Panc1 (cell line): ENCODE measurements at regions not wholly inside any gene's neighbourhood (a gene's known extent, or its start where the extent isn't known, plus 50 kb on each side); places are given as distances from the start of the nearest gene placed in this dataset.

Experiments
- CTCF ChIP-seq: fragments of 450-650 bp; IDR thresholded peaks from 2 replicates; pipeline ENCODE4 v1.5.1; 2017; ENCODE audit warnings: mild to moderate bottlenecking
- POLR2AphosphoS5 ChIP-seq: IDR thresholded peaks from 2 replicates; pipeline ENCODE4 v1.6.1; 2012; ENCODE audit warnings: mild to moderate bottlenecking, low read depth, low read length, moderate library complexity
- REST ChIP-seq, 2 experiments: IDR thresholded peaks; 2 replicates each; pipeline ENCODE4 v1.6.1; 2011 to 2012; ENCODE audit warnings: low read depth in 2 of 2, control low read depth in 1 of 2, low read length in 1 of 2, mild to moderate bottlenecking in 1 of 2, moderate library complexity in 1 of 2; ENCODE audit not compliant: insufficient read depth in 1 of 2
- SIN3A ChIP-seq: IDR thresholded peaks from 2 replicates; pipeline ENCODE4 v1.6.1; 2012; ENCODE audit warnings: low read depth, mild to moderate bottlenecking, low read length, moderate library complexity, borderline replicate concordance; ENCODE audit not compliant: insufficient read depth
- TCF7L2 ChIP-seq: IDR thresholded peaks from 2 replicates; pipeline ENCODE4 v1.6.1; 2011; ENCODE audit warnings: mild to moderate bottlenecking, low read depth, low read length, inconsistent platforms

- TF ChIP-seq CTCF (no peak), SIN3A (no peak), REST (IDR thresholded peaks at IDR 0.05; ENCODE audit: insufficient read depth in 1 of 2, low read depth in 2 of 2, low read length in 1 of 2) (no peak), POLR2AphosphoS5 (no peak), TCF7L2 (no peak)
These were observed 182.6 kb upstream of the CNOT2 start for GRCh38 chr12:70060634-70061033.
